ENCODE measurements at regions not wholly inside any gene's neighbourhood (a gene's known extent, or its start where the extent isn't known, plus 50 kb on each side); places are given as distances from the start of the nearest gene placed in this dataset.
"Not testable (repeated sequence)": the region's sequence is repeated elsewhere in the genome, so short reads cannot be mapped to it uniquely, and the experiment has no call there.

DNA sequence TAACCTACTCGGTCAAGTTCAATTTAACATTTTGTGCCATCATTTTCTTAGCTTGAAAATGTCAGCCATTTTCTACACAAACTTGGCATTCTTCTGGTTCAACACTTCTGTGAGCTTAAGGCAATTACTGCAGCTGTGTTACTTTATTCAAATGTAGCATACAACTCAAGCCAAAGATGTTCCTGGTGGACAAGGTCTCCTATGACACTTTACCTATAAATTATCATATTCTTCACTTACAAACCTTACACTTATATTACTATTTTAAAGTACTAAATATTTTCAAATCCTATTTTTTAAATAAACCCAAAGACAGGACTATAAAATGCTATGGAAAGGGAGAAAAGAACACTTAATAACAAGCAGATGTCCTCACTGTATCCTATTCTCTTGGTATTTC is 1045.3 kb downstream of the TSN start:
- Mint-ChIP-seq H3K4me1 (ENCODE audit: low read depth) (no peaks in the 10 kb centered on the region), H3K27ac (no peak overlapping the region), H3K9me3 (ENCODE audit: low read depth) (peaks cover 5% of the 10 kb centered on the region), H3K36me3 (no peaks in the 10 kb centered on the region), H3K4me3 (no peak overlapping the region), H3K27me3 (no peaks in the 10 kb centered on the region)

DNA sequence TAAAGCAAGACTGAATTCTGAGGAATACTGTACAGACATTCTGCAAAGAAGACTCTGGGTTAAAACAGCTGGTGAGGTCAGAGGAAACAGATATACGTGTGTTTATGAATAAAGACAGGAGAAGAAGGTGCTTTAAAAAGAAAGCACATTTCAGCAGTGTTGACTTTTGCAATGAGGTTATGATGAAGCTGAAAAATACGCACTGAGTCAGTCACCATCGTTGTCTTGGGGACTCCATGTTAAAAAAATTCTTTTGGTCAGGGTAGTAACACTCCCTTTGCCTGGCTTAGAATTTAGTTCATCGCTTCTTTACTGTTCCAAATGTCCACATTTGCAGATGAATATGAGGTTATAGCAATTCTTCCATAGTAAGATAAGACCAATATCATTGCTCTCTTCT is 1049.0 kb downstream of the TSN start:
- no peaks in the 10 kb centered on the region for H3K27me3 Mint-ChIP-seq
- no peaks in the 10 kb centered on the region for H3K4me1 Mint-ChIP-seq (ENCODE audit: low read depth)
- no peaks in the 10 kb centered on the region for H3K36me3 Mint-ChIP-seq
- H3K27ac Mint-ChIP-seq, result no peak overlapping the region
- H3K9me3 Mint-ChIP-seq (ENCODE audit: low read depth), result peaks cover 3% of the 10 kb centered on the region
- H3K4me3 Mint-ChIP-seq, result no peak overlapping the region

DNA sequence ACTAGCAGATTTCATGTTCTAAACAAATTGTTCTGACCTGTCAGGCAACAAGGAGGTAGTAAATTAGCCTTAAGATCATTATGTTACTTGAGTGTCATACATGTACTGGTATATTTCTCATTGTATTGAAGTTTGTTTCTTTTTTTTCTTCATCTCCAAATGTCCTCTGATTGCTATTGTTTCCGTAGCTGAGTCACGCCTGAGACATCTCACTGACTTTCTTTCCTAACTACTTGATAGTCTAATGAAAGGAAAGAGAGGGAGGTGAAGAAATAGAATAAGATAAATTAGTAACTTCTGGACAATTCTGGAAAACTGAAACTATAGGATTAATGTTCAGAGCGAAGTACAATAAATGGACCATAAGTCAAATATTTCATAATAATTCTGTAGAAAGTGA is 1049.9 kb downstream of the TSN start:
- H3K27ac Mint-ChIP-seq, result no peak overlapping the region
- no peaks in the 10 kb centered on the region for H3K9me3 Mint-ChIP-seq (ENCODE audit: low read depth)

DNA sequence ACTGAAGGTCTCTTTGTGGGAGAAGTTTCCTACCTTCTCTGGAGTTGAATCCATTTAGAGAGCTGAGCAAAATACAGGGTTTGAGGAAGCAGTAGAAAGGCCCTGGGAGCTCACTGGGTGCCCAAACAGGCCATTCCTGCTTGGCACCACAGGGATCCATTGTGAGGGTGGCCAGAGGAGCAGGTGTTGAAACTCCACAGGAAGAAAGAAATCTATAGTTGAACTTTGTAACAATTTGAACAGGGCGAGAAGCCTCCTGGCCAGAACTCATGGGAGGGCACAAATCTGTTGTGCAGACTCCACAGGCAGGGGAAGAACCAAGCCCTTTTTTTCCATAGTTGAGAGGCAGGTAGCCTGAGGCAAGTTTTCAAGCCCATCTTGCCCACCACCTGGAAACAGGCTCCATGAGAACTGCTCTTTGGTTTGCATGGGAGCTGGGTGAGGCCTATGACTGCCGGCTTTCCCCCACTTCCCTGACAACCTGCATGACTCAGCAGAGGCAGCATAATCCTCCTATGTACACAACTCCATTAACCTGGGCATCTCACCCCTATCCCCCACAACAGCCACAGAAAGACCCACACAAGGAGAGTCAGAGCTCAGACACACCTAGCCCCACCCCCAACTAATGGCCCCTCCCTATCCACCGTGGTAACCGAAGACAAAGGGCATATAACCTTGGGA is 1053.0 kb downstream of the TSN start:
- H3K27me3 Mint-ChIP-seq, result no peaks in the 10 kb centered on the region
- H3K4me1 Mint-ChIP-seq (ENCODE audit: low read depth), result no peaks in the 10 kb centered on the region
- no peak overlapping the region for H3K4me3 Mint-ChIP-seq
- H3K36me3 Mint-ChIP-seq, result no peaks in the 10 kb centered on the region
- H3K27ac Mint-ChIP-seq, result no peak overlapping the region
- H3K9me3 Mint-ChIP-seq (ENCODE audit: low read depth), result no peaks in the 10 kb centered on the region

More for the DNA sequence above, 1049.9 kb downstream of the TSN start:
- H3K4me3 Mint-ChIP-seq, result no peak overlapping the region
- H3K27me3 Mint-ChIP-seq, result no peaks in the 10 kb centered on the region
- H3K4me1 Mint-ChIP-seq (ENCODE audit: low read depth), result no peaks in the 10 kb centered on the region
- H3K36me3 Mint-ChIP-seq, result no peaks in the 10 kb centered on the region

DNA sequence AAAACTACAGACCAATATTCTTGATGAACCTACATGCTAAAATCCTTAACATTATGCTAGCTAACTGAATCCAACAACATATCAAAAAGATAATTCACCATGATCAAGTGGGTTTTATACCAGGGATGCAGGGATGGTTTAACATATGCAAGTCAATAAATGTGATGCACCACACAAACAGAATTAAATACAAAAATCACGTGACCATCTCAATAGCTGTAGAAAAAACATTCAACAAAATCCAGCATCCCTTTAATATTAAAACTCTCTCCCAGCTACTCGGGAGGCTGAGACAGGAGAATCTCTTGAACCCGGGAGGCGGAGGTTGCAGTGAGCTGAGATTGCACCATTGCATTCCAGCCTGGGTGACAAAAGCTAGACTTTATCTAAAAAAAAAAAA is 1056.8 kb downstream of the TSN start:
- not testable (repeated sequence) for H3K27ac Mint-ChIP-seq; H3K27me3 Mint-ChIP-seq; H3K9me3 Mint-ChIP-seq (ENCODE audit: low read depth); H3K36me3 Mint-ChIP-seq; H3K4me3 Mint-ChIP-seq; H3K4me1 Mint-ChIP-seq (ENCODE audit: low read depth)

DNA sequence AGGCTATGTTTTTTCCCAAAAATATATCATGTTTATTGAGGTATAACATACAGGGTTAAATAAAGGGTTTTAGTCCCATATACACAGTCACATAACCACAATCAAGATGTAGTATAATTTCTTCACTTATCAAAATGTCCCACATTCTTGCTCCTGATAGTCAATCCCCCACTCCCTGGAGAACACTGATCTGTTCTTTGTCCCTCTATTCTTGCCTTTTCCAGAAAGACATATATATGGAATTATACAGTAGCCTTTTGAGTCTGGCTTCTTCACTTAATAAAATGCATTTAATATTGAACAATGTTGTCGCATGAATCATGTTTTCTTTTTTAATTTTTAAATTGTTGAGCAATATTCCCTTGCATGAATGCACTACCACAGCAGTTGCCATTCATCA is 1059.7 kb downstream of the TSN start:
- no peaks in the 10 kb centered on the region for H3K36me3 Mint-ChIP-seq

DNA sequence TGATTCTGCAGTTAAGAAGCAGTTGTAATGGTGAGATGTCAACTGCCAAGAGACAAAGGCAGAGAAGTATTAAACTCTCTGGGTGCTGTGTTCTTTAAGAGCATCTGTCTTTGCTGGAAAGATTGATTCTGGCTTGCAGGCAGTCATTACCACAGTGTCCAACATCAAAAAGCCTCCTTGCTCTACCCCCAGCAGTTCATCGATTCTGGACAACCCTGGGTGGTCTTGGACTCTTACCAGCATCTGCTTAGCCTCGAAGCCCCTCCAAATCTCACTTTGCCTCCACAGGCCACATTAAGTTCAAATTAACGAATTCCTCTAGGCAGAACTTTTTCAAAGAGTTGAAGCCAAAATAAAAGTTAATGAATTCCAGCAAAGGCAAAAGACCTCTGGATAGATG is 1061.4 kb downstream of the TSN start:
- Mint-ChIP-seq H3K27me3 (no peaks in the 10 kb centered on the region), H3K4me3 (no peak overlapping the region)

More for the DNA sequence above, 1059.7 kb downstream of the TSN start:
- Mint-ChIP-seq H3K4me3 (no peak overlapping the region), H3K9me3 (ENCODE audit: low read depth) (peaks cover 8% of the 10 kb centered on the region), H3K27ac (no peak overlapping the region), H3K4me1 (ENCODE audit: low read depth) (no peaks in the 10 kb centered on the region), H3K27me3 (no peaks in the 10 kb centered on the region)

DNA sequence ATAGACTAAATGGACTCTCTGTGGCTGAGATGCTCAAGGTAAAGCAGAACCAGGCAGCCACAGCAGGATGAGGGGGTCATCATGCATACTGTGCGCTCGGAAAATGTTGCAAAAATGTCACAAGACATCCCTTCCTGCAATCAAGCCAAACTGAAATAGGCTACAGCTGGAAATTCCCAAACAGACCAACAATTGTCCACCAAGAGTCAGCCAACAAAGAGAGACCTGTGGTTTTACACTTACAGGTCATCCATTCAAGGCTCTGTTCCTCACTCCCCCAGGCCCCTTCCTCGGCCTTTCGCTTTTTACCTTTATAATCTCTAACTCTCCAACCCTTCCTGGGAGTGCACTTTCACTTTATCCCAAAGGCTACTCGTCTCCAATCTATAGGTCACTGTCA is 1066.9 kb downstream of the TSN start:
- Mint-ChIP-seq H3K27ac (no peak overlapping the region), H3K4me1 (ENCODE audit: low read depth) (no peaks in the 10 kb centered on the region), H3K9me3 (ENCODE audit: low read depth) (peaks cover 4% of the 10 kb centered on the region), H3K4me3 (no peak overlapping the region), H3K27me3 (no peaks in the 10 kb centered on the region), H3K36me3 (no peaks in the 10 kb centered on the region)

More for the DNA sequence above, 1061.4 kb downstream of the TSN start:
- Mint-ChIP-seq H3K9me3 (ENCODE audit: low read depth) (peaks cover 8% of the 10 kb centered on the region), H3K4me1 (ENCODE audit: low read depth) (no peaks in the 10 kb centered on the region), H3K36me3 (no peaks in the 10 kb centered on the region), H3K27ac (no peak overlapping the region)

DNA sequence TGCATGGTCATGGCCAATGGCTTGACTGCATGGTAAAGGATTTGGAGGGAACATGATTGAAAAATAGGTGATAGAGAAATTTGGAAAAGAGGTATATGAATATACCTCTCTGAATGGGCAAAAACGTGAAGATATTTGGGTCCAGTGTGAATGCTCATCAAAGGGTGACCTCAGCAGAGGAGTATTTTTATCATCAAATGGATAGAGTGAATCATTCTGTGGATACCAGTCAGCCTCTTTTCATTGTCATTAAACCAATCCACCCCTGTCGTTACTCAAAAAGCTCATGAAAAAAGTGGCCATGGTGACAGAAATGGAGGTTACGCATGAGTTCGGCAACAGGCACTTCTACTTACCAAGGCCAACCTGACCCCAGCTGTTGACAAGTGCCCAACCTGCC is 1074.7 kb downstream of the TSN start:
- H3K27ac Mint-ChIP-seq, result no peak overlapping the region
- no peak overlapping the region for H3K4me3 Mint-ChIP-seq
- no peaks in the 10 kb centered on the region for H3K27me3 Mint-ChIP-seq
- no peaks in the 10 kb centered on the region for H3K4me1 Mint-ChIP-seq (ENCODE audit: low read depth)
- no peaks in the 10 kb centered on the region for H3K36me3 Mint-ChIP-seq
- peaks cover 4% of the 10 kb centered on the region for H3K9me3 Mint-ChIP-seq (ENCODE audit: low read depth)

DNA sequence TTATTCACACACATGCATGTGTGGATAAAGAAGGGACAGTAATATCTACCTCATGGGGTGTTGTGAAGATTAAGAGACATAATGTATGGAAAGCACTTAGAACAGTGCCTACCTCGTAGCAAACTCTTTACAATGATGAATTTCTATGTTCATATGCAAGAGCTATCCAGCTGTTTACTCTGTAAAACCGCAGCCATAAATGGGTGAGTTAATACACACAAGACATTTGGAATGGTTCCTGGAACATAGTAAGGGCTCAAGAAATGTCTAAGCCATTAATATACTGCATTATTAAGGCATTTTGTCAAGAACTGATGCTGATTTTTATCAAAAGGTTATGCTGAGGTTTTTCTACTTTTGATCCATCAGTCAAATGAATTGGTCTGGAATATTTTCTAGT is 1076.2 kb downstream of the TSN start:
- H3K27ac Mint-ChIP-seq, result no peak overlapping the region
- H3K36me3 Mint-ChIP-seq, result no peaks in the 10 kb centered on the region
- no peaks in the 10 kb centered on the region for H3K27me3 Mint-ChIP-seq
- H3K4me1 Mint-ChIP-seq (ENCODE audit: low read depth), result no peaks in the 10 kb centered on the region
- H3K4me3 Mint-ChIP-seq, result no peak overlapping the region
- peaks cover 4% of the 10 kb centered on the region for H3K9me3 Mint-ChIP-seq (ENCODE audit: low read depth)

DNA sequence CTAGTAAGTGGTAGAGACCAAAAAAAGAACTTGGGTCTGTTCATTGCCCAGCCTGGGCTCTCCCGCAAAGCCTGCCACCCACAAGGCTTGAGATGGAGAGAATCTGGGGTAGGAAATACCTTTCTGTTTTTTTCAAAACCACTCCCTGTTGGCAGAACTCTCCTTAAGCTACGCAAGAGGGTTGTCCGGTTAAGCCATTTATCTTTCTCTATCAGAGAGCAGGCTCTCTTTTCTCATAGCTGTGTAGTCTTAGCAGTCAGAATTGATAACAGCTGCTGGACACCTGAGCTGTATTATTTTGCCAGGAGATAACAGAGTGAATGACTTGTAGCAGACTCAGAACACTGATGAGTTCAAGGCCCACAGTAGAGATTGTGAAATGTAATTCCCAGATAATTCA is 1088.1 kb downstream of the TSN start:
- H3K4me1 Mint-ChIP-seq (ENCODE audit: low read depth), result no peaks in the 10 kb centered on the region
- no peak overlapping the region for H3K27ac Mint-ChIP-seq
- no peak overlapping the region for H3K4me3 Mint-ChIP-seq
- peaks cover 6% of the 10 kb centered on the region for H3K9me3 Mint-ChIP-seq (ENCODE audit: low read depth)
- H3K27me3 Mint-ChIP-seq, result no peaks in the 10 kb centered on the region
- H3K36me3 Mint-ChIP-seq, result no peaks in the 10 kb centered on the region

DNA sequence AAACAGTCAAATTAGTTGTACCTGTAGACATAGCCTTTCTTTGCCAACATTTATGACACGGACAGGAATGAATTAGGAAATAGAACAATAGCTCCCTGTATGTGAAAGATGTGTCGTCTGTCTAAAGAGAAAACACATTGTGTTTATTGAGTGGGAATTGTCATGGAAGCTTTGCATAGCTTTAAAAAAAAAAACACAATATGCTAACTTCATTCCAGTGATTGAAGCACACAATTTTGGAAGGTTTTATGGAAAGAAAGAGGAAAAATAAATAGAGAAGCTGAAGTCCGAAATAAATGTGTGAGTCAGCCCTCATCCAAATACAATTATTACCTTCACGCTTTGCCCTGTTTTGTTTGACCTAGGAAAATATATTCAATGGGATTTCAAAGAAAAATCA is 1095.7 kb downstream of the TSN start:
- Mint-ChIP-seq H3K4me3 (no peak overlapping the region), H3K4me1 (ENCODE audit: low read depth) (no peaks in the 10 kb centered on the region), H3K27ac (no peak overlapping the region), H3K9me3 (ENCODE audit: low read depth) (no peaks in the 10 kb centered on the region), H3K27me3 (no peaks in the 10 kb centered on the region), H3K36me3 (no peaks in the 10 kb centered on the region)

DNA sequence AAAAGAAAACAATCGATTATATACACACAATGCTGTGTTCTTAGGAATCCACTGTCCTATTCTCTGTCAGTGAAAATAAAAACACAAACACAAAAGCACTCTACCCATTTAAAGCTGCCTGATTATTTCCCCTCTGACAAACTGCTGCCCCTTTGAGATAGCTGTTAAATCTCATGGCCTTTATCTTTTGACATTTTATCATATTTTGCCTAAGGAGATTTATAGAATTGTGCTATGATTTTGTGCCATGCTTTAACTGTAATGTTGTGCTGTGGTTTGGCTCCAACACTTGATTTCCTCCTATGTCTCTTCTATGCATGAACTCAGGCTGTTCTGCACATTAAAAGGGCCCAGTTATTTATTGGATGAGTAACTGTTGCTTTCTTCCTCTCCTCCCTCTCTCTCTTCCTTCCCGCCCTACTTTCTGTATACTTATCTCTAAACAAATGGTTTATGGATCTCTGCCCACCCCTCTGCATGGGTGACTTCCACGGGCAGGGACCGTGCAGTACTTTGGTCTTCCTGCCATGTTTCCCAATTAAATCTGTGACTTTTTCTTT is 1096.6 kb downstream of the TSN start:
- Mint-ChIP-seq H3K4me3 (no peak overlapping the region), H3K27me3 (no peaks in the 10 kb centered on the region), H3K27ac (no peak overlapping the region), H3K9me3 (ENCODE audit: low read depth) (no peaks in the 10 kb centered on the region), H3K36me3 (no peaks in the 10 kb centered on the region), H3K4me1 (ENCODE audit: low read depth) (no peaks in the 10 kb centered on the region)

DNA sequence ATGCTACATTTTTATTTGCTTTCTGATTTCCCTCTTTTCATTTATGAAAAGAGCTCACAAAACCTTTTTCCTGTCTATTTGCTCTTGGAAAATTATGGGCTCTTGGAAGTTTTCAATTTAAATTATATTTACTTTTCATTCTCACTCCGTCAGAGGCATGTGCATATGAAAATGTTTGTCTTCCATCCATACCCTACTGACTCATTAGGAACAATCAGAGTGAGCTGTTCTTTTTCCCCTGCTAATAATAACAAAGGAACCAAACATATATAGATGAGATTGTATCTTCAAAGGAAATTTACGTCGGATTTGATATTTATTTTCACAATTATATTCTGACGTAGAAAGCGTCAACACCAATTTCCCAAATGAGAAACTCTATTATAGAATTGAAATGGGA is 1101.2 kb downstream of the TSN start:
- Mint-ChIP-seq H3K4me3 (no peak overlapping the region), H3K27ac (no peak overlapping the region), H3K9me3 (ENCODE audit: low read depth) (peaks cover 4% of the 10 kb centered on the region), H3K4me1 (ENCODE audit: low read depth) (no peaks in the 10 kb centered on the region), H3K27me3 (no peaks in the 10 kb centered on the region), H3K36me3 (no peaks in the 10 kb centered on the region)

DNA sequence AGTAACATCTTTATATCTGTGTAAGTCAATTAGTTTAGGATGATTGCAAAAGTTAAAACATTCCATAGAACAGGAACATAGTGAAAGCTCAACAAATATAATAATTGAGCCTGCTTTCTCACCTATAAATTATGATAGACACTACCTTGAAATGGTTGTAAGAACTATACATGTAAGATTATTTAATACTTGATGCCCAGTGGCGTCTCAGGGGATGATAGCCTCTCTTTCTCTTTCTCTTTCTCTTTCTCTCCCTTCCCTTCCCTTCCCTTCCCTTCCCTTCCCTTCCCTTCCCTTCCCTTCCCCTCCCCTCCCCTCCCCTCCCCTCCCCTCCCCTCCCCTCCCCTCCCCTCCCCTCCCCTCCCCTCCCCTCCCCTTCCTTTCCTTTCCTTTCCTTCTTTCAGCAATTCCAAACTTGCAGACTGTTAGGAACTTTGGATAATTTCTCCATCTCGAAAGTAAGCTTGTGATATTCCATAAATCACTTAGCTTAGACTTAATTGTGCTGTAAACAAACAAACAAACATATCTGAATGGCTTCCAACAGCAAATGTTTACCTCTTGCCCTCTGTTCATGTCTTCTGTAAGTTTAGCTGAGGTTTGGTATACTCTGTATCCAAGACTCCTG is 1102.7 kb downstream of the TSN start:
- Mint-ChIP-seq H3K27ac (no peak overlapping the region), H3K36me3 (no peaks in the 10 kb centered on the region), H3K9me3 (ENCODE audit: low read depth) (peaks cover 4% of the 10 kb centered on the region), H3K27me3 (no peaks in the 10 kb centered on the region), H3K4me3 (no peak overlapping the region), H3K4me1 (ENCODE audit: low read depth) (no peaks in the 10 kb centered on the region)

DNA sequence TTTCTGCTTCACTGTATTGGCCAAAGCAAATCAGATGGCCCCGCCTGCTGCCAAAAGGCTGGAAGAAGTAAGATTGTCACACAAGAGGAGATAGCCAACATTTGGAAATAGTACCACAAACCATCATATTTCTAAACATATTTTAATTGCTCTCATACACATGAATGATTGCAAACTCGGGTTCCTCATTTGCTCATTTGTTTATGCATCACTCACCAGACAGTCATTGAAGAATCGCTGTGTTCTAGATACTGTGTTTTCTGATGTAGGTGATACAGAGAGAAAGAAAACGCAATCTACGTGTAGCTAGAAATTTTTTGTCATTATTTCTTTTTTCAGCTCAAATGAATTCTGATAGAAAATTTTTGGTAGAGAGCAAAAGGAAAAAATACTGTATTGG is 1103.4 kb downstream of the TSN start:
- no peaks in the 10 kb centered on the region for H3K27me3 Mint-ChIP-seq
- peaks cover 4% of the 10 kb centered on the region for H3K9me3 Mint-ChIP-seq (ENCODE audit: low read depth)
- H3K4me3 Mint-ChIP-seq, result no peak overlapping the region
- no peak overlapping the region for H3K27ac Mint-ChIP-seq
- H3K36me3 Mint-ChIP-seq, result no peaks in the 10 kb centered on the region
- no peaks in the 10 kb centered on the region for H3K4me1 Mint-ChIP-seq (ENCODE audit: low read depth)
